Activated naive CD4-positive, alpha-beta T cell treated with anti-CD3 and anti-CD28 coated beads, Interleukin-2, amount 50 U/mL, for 72 hours (primary cell): ENCODE measurements at regions not wholly inside any gene's neighbourhood (a gene's known extent, or its start where the extent isn't known, plus 50 kb on each side); places are given as distances from the start of the nearest gene placed in this dataset.
A peak's percentile ranks its signal among the peaks of the same experiment; 100 is the strongest.

ENCODE experiments used
- ATAC-seq, 2 donors: fragments of 150-1000 bp; cut with Tn5 transposase; 2 replicates each; pipeline ENCODE4 v1.10.0; 2021; ENCODE audit warnings: mild to moderate bottlenecking in 2 of 2, moderate library complexity in 2 of 2
- DNase-seq, 2 donors: peaks; one replicate each; pipeline ENCODE4 v3.0.0; 2021 to 2022; ENCODE audit warnings: low spot score in 2 of 2
- H3K27ac Mint-ChIP-seq, 2 donors: one replicate each; pipeline ENCODE4 v1.8.0; 2022; ENCODE audit warnings: mild to moderate bottlenecking in 2 of 2, mixed read lengths in 2 of 2
- H3K36me3 Mint-ChIP-seq, 2 donors: one replicate each; pipeline ENCODE4 v1.8.0; 2022; ENCODE audit warnings: mixed read lengths in 2 of 2
- H3K9me3 Mint-ChIP-seq, 2 donors: one replicate each; pipeline ENCODE4 v1.8.0; 2022; ENCODE audit warnings: mixed read lengths in 2 of 2

DNA sequence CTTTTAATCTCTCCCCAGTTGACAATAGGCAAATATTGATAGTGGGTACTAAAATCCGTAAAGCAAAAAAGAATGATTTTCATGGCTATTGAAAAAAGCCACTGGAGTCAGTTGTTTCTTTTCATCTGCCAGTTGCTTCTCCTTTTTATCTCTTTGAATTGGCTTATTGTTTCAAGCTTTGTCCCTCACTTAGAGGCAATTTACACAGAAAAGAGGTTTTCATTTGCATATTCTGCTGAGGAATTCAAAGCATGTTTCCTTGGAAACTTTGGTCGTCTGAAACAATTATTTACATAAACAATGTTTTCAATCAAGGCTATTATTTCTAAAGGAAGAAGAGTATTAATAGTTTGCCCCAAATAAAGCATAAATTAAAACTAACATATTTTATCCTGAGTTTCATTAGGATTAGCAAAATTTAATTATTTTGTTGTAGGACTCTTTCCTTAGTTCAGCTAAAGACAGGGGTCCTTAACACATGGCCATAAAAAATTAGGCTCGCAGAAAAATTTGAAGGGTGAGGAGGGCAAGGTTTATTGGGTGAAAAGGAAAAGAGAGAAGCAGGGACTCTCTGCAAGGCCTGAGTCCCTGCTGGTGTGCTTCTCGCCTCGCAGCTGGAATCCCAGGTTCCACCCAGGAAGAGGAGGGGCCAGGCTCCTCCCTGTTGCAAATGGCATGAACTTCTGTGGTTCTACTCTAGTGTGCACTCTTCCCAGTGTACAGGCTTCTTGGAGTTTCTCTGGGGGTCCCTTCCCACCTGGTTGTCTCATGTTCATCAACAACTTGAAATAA lies 138.8 kb upstream of the LAMA2 start:
- Mint-ChIP-seq H3K36me3 (no peaks in the 10 kb centered on the region), H3K9me3 (no peaks in the 10 kb centered on the region), H3K27ac (no peak overlapping the region)
- DNase-seq (no peak), ATAC-seq (no peak)

GRCh38 chr6:128742900-128743299 lies 140.0 kb upstream of the LAMA2 start:
- no peaks in the 10 kb centered on the region for H3K9me3 Mint-ChIP-seq

DNA sequence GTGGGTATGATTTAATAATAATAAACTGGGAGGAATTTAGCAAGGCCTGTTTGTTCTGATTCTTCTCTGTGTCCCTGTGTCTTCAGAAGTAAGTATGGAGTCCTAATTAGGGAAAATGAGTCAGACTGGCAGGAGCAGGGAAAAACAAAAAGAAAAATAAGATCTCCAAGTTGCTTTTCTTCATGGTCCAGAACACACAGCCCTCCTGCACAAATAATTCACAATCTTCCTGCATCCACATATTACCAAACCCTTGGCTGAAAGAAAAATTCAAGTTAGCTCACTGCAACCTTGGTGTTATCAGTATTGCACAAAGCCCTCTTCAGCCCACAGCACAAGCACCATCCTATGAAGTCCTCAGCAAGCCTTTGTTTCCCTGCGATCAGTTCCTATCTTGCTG lies 142.0 kb upstream of the LAMA2 start:
- Mint-ChIP-seq H3K36me3 (no peaks in the 10 kb centered on the region), H3K9me3 (no peaks in the 10 kb centered on the region), H3K27ac (no peak overlapping the region)
- DNase-seq (no peak), ATAC-seq (no peak)

More at GRCh38 chr6:128742900-128743299, 140.0 kb upstream of the LAMA2 start:
- DNase-seq (no peak), ATAC-seq (no peak)
- Mint-ChIP-seq H3K36me3 (no peaks in the 10 kb centered on the region), H3K27ac (no peak overlapping the region)

DNA sequence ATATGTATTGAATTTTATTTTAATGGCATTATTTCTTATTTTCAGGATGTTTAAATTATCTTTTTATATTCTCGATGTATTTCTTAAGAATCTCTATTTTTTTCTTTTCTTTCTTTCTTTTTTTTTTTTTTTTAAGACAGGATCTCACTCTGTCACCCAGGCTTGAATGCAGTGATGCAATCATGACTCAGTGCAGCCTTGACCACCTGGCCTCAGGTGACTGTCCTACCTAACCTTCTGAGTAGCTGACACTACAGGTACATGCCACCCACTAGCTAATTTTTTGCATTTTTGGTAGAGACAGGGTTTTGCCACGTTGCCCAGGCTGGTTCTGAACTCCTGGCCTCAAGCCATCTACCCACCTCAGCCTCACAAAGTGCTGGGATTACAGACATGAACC lies 143.8 kb upstream of the LAMA2 start:
- no peak overlapping the region for H3K27ac Mint-ChIP-seq
- no peaks in the 10 kb centered on the region for H3K36me3 Mint-ChIP-seq
- ATAC-seq (no peak), DNase-seq (no peak)
- no peaks in the 10 kb centered on the region for H3K9me3 Mint-ChIP-seq

- DNase-seq (no peak), ATAC-seq (peak in 1 of 2 donors; percentile 69)
- H3K36me3 Mint-ChIP-seq, result no peaks in the 10 kb centered on the region
- no peaks in the 10 kb centered on the region for H3K9me3 Mint-ChIP-seq
- no peak overlapping the region for H3K27ac Mint-ChIP-seq
Measured at GRCh38 chr6:128738112-128738511, 144.8 kb upstream of the LAMA2 start.

DNA sequence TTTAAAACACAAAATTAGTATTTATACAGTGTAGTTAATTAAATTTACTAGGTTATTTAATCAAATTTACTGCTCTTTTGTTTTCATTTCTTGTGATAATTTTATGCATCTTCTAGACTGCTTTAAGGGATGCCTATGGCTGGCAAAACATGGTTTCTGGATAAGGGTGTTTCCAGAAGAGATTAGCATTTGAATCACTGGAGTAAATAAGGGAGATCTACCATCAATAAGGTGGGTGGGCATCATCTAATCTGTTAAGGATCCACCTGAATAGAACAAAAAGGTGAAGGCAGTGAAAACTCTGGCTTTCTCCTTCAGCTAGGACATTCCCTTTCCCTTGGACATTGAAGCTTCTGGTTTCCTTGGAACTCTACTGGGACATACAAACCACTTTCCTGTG lies 146.2 kb upstream of the LAMA2 start:
- ATAC-seq, result no peak
- Mint-ChIP-seq H3K36me3 (no peaks in the 10 kb centered on the region), H3K27ac (no peak overlapping the region), H3K9me3 (no peaks in the 10 kb centered on the region)
- no peak for DNase-seq

GRCh38 chr6:128731249-128732165 lies 151.4 kb upstream of the LAMA2 start:
- peak in 1 of 2 donors; percentile 43 for ATAC-seq
- Mint-ChIP-seq H3K36me3 (no peaks in the 10 kb centered on the region), H3K9me3 (no peaks in the 10 kb centered on the region), H3K27ac (no peak overlapping the region)
- no peak for DNase-seq

DNA sequence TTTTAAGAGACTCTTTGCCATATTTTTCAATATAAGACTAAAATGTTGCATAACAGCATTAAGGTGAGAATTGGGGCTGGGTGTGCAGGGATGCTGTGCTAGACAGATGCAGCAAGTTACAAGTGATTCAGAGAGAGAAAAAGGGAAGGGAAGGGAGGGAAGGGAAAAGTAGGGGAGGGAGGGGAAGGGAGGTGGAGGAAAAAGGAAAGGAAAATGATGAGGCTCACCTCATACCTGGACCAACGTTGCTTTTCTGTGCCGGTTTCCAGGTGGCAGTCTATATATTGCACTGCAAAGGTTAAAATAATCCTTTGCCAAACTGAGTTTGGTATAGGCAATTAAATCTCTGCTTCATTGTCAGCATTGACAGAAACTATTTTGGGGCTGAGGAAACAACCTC lies 155.4 kb upstream of the LAMA2 start:
- DNase-seq (no peak), ATAC-seq (no peak)
- H3K9me3 Mint-ChIP-seq, result no peaks in the 10 kb centered on the region
- no peaks in the 10 kb centered on the region for H3K36me3 Mint-ChIP-seq
- no peak overlapping the region for H3K27ac Mint-ChIP-seq

DNA sequence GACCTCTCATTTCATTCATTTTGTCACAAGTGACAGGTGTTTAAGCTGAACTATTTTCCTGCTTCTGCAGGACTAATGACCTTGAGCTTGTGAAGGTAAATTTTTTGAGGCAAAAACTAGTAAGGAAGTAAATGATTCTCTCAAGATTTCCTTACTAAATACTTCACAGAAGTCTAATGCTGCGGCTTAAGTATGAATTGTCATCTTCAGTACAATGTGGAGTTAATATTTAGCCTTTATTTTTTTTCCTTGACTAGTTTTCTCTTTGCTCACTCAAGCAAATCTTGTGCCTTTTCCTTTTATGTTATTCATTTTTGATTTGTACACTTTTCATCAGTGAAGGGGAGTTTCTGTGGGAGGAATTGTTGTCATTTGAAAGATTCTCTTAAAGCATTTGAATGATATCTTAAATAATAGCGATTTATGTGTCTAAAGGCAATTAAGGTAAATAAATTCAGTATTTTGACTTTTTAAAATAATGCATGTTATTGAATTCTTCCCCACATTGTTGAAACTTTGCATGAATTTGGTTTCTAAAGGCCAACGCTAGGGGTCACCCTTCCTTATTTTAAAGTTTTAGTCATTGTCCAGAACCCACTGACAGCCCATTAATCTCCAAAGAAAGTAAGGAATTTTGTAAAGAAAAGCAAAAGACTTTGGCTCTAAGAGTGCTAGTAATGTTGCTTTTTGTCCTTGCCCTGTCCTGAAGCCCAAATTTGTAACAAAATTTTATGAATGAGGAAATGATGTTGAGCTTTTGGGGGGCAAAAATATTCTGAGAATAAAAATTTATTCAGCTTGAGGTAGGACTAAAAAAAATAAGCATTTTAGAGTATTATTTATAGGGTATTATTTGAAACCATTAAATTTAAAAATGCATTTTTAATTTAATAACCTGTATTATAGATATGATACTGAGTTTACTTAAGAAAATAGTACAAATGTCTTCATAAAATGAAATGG lies 157.4 kb upstream of the LAMA2 start:
- Mint-ChIP-seq H3K27ac (no peak overlapping the region), H3K9me3 (no peaks in the 10 kb centered on the region), H3K36me3 (no peaks in the 10 kb centered on the region)
- no peak for ATAC-seq
- peak in 1 of 2 donors; percentile 6 for DNase-seq

GRCh38 chr6:128724738-128725137 lies 158.2 kb upstream of the LAMA2 start:
- ATAC-seq, result no peak
- Mint-ChIP-seq H3K36me3 (no peaks in the 10 kb centered on the region), H3K9me3 (no peaks in the 10 kb centered on the region)

DNA sequence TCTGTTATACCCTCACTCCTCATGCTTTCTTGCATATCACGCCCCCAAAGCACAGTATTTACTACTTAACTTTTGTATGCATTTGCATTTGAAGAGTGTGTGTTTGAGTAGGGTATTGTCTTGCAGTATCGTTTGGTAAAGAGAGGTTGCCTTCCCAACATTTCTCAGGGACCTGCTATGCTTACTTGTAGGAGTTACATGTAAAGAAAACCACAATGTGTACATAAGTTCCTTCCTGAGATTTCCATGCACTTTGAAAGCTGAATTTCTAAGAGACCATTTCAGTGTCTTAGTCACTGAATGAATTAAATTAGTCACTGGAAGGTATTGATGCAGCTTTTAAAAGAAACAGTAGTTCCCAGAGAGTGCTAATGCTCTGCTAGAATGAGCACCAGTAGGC lies 159.3 kb upstream of the LAMA2 start:
- no peaks in the 10 kb centered on the region for H3K36me3 Mint-ChIP-seq
- H3K9me3 Mint-ChIP-seq, result no peaks in the 10 kb centered on the region
- no peak overlapping the region for H3K27ac Mint-ChIP-seq
- no peak for DNase-seq
- ATAC-seq, result peak in 1 of 2 donors; percentile 74

More at GRCh38 chr6:128724738-128725137, 158.2 kb upstream of the LAMA2 start:
- DNase-seq, result no peak
- H3K27ac Mint-ChIP-seq, result no peak overlapping the region

GRCh38 chr6:128720891-128721290 lies 162.0 kb upstream of the LAMA2 start:
- DNase-seq, result no peak
- no peaks in the 10 kb centered on the region for H3K36me3 Mint-ChIP-seq
- no peak for ATAC-seq
- no peaks in the 10 kb centered on the region for H3K9me3 Mint-ChIP-seq
- no peak overlapping the region for H3K27ac Mint-ChIP-seq

GRCh38 chr6:128719786-128720185 lies 163.2 kb upstream of the LAMA2 start:
- DNase-seq (no peak), ATAC-seq (no peak)
- Mint-ChIP-seq H3K27ac (no peak overlapping the region), H3K36me3 (no peaks in the 10 kb centered on the region), H3K9me3 (no peaks in the 10 kb centered on the region)

DNA sequence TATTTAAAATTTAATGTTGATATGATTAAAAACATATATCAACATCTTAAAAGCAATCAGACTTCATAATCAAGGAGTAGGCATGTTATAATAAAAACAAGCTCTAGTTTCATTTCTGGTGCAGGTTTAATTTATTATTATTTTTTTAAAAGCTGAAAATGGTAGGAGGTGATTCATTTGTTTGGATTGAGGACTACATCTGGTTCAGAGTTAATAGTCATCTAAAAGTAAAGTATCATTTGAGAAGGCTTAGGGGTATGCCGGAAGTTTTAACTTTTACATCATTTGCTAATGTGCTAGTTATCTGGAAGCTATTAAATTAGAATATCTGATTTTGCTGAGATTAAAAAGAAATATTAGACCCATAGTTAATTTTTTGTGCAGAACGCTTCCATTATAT lies 169.5 kb upstream of the LAMA2 start:
- ATAC-seq (no peak), DNase-seq (no peak)
- H3K36me3 Mint-ChIP-seq, result no peaks in the 10 kb centered on the region
- no peak overlapping the region for H3K27ac Mint-ChIP-seq
- H3K9me3 Mint-ChIP-seq, result no peaks in the 10 kb centered on the region

DNA sequence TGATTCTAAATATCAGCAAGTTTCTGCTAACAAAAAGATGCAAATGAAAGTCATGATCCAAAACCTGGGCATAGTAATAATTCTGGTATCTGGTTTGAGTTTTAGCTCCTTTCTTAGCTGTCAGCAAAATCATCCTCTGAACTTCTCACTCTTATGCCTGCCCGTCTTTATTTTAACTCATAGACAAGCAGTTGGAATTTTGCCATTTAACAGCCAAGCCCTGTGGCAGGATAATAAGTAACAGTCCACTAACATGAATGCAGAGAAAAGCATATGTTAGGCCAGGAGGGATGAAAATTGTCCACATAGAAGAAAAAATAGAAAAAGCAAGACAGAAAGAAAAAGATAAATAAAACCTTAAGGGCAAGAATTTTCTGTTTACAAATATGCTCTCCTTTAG lies 170.0 kb upstream of the LAMA2 start:
- ATAC-seq (no peak), DNase-seq (no peak)
- Mint-ChIP-seq H3K27ac (no peak overlapping the region), H3K9me3 (no peaks in the 10 kb centered on the region), H3K36me3 (no peaks in the 10 kb centered on the region)

GRCh38 chr6:128711149-128711548 lies 171.8 kb upstream of the LAMA2 start:
- no peak overlapping the region for H3K27ac Mint-ChIP-seq
- no peaks in the 10 kb centered on the region for H3K9me3 Mint-ChIP-seq
- no peaks in the 10 kb centered on the region for H3K36me3 Mint-ChIP-seq

GRCh38 chr6:128710315-128710714 lies 172.6 kb upstream of the LAMA2 start:
- Mint-ChIP-seq H3K9me3 (no peaks in the 10 kb centered on the region), H3K36me3 (no peaks in the 10 kb centered on the region), H3K27ac (no peak overlapping the region)
- DNase-seq, result no peak
- ATAC-seq, result no peak

More at GRCh38 chr6:128711149-128711548, 171.8 kb upstream of the LAMA2 start:
- DNase-seq (no peak), ATAC-seq (no peak)
